Smooth muscle cell (in vitro differentiated cells): ENCODE measurements at regions not wholly inside any gene's neighbourhood (a gene's known extent, or its start where the extent isn't known, plus 50 kb on each side); places are given as distances from the start of the nearest gene placed in this dataset.

Source experiments
- DNase-seq: peaks from one replicate; lab custom pipeline; 2025; ENCODE audit not compliant: unreplicated experiment; lab: John Stamatoyannopoulos, UW
- H2AFZ ChIP-seq: fragments of 200-600 bp; sonication (generic); 2 replicates; pipeline ENCODE4 v1.6.0; 2016; ENCODE audit warnings: antibody characterized with exemption, low read depth, mild to moderate bottlenecking
- H3F3A ChIP-seq: fragments of 200-600 bp; sonication (generic); 2 replicates; pipeline ENCODE4 v1.6.0; 2017; ENCODE audit warnings: antibody characterized with exemption, low read depth
- H3K27ac ChIP-seq: fragments of 200-600 bp; sonication (generic); 2 replicates; pipeline ENCODE4 v1.5.1; 2016; ENCODE audit warnings: low read depth, mild to moderate bottlenecking
- H3K27me3 ChIP-seq: fragments of 200-600 bp; sonication (generic); 2 replicates; pipeline ENCODE4 v1.6.1; 2016; ENCODE audit warnings: low read depth, mild to moderate bottlenecking
- H3K36me3 ChIP-seq: fragments of 200-600 bp; sonication (generic); 2 replicates; pipeline ENCODE4 v1.5.1; 2016; ENCODE audit warnings: low read depth
- H3K4me1 ChIP-seq: fragments of 200-600 bp; sonication (generic); 2 replicates; pipeline ENCODE4 v1.5.1; 2016; ENCODE audit warnings: low read depth
- H3K4me2 ChIP-seq: fragments of 200-600 bp; sonication (generic); 2 replicates; pipeline ENCODE4 v1.6.0; 2016; ENCODE audit warnings: mild to moderate bottlenecking
- H3K4me3 ChIP-seq: fragments of 200-600 bp; sonication (generic); 2 replicates; pipeline ENCODE4 v1.5.1; 2016; ENCODE audit warnings: mild to moderate bottlenecking
- H3K79me2 ChIP-seq: fragments of 200-600 bp; sonication (generic); 2 replicates; pipeline ENCODE4 v1.6.0; 2016; ENCODE audit warnings: low read depth, mild to moderate bottlenecking
- H3K9ac ChIP-seq: fragments of 200-600 bp; sonication (generic); 2 replicates; pipeline ENCODE4 v1.6.0; 2016; ENCODE audit warnings: low read depth
- H3K9me3 ChIP-seq: fragments of 200-600 bp; sonication (generic); replicated peaks from 2 replicates; pipeline ENCODE4 v1.5.1; 2016; ENCODE audit warnings: low read depth
- H4K20me1 ChIP-seq: fragments of 200-600 bp; sonication (generic); 2 replicates; pipeline ENCODE4 v1.6.0; 2016; ENCODE audit warnings: low read depth
- WGBS: methylation state at CpG from one replicate; pipeline ENCODE4 v1.1.7; 2016; ENCODE audit warnings: low lambda C conversion rate; 5-methylcytosine and 5-hydroxymethylcytosine counted together
- TF ChIP-seq, protein P1 (sequence below): fragments of 200-600 bp; sonication (generic); IDR thresholded peaks from 2 replicates; pipeline ENCODE4 v1.5.1; 2017; ENCODE audit warnings: borderline replicate concordance, mild to moderate bottlenecking, antibody characterized with exemption; ENCODE audit not compliant: insufficient read depth, poor library complexity, severe bottlenecking

- no peak for DNase-seq
- Histone ChIP-seq H4K20me1 (no peaks in the 10 kb centered on the region), H3K4me3 (no peak overlapping the region), H3K36me3 (no peaks in the 10 kb centered on the region), H3F3A (no peaks in the 10 kb centered on the region), H3K79me2 (no peaks in the 10 kb centered on the region), H3K9me3 (no peaks in the 10 kb centered on the region), H2AFZ (no peak overlapping the region), H3K27ac (no peak overlapping the region), H3K4me1 (no peaks in the 10 kb centered on the region), H3K27me3 (no peaks in the 10 kb centered on the region), H3K9ac (no peak overlapping the region), H3K4me2 (no peak overlapping the region)
- WGBS, result 85% methylated on average over 4 of the region's 4 CpGs
- TF ChIP-seq, protein P1, sequence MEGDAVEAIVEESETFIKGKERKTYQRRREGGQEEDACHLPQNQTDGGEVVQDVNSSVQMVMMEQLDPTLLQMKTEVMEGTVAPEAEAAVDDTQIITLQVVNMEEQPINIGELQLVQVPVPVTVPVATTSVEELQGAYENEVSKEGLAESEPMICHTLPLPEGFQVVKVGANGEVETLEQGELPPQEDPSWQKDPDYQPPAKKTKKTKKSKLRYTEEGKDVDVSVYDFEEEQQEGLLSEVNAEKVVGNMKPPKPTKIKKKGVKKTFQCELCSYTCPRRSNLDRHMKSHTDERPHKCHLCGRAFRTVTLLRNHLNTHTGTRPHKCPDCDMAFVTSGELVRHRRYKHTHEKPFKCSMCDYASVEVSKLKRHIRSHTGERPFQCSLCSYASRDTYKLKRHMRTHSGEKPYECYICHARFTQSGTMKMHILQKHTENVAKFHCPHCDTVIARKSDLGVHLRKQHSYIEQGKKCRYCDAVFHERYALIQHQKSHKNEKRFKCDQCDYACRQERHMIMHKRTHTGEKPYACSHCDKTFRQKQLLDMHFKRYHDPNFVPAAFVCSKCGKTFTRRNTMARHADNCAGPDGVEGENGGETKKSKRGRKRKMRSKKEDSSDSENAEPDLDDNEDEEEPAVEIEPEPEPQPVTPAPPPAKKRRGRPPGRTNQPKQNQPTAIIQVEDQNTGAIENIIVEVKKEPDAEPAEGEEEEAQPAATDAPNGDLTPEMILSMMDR, result no peak
Observed at GRCh38 chr16:8417145-8417544, 173.2 kb downstream of the TMEM114 start.

DNA sequence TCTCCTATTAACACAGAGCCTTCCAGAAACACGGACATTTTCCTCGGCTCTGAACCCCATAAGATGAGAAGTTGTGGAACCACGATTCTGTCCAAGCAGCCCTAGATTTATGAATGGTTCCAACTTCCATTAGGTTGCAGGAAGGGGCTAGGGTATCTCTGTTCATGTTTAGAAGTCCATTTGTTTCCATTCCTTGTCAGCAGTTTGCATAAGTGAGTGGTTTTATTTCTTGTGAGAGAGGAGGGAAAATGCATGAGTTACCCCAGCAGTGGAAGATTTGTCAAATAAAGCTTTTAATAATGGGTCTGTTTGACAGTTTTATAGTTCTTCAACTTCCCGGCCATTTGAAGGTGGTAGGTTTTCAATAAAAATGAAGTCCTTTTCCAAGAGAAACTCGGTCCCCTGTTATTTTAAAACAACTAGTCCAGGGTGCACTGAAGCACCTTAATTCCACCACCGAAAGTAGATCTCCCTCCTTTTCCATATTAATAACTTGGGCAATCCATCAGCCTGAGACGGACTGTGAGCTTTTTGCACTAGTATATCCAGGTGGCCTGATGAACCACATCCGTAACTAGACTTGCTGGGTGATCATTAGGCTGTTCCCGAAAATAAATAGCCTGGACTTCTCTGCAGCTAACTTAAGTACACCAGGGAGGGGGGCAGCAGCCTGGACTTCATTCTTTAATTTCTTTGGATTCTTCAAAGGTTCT is 181.3 kb downstream of the TMEM114 start:
- no peaks in the 10 kb centered on the region for H4K20me1 ChIP-seq
- H3K9ac ChIP-seq, result no peak overlapping the region
- H3K4me3 ChIP-seq, result no peak overlapping the region
- H3K9me3 ChIP-seq, result no peaks in the 10 kb centered on the region
- TF ChIP-seq, protein P1, result no peak
- no peaks in the 10 kb centered on the region for H3F3A ChIP-seq
- H3K27ac ChIP-seq, result no peak overlapping the region
- H3K79me2 ChIP-seq, result no peaks in the 10 kb centered on the region
- no peak overlapping the region for H3K4me2 ChIP-seq
- H3K4me1 ChIP-seq, result no peaks in the 10 kb centered on the region
- DNase-seq, result no peak
- H2AFZ ChIP-seq, result no peak overlapping the region
- 80% methylated on average over 9 of the region's 9 CpGs for WGBS
- H3K36me3 ChIP-seq, result no peaks in the 10 kb centered on the region
- no peaks in the 10 kb centered on the region for H3K27me3 ChIP-seq

DNA sequence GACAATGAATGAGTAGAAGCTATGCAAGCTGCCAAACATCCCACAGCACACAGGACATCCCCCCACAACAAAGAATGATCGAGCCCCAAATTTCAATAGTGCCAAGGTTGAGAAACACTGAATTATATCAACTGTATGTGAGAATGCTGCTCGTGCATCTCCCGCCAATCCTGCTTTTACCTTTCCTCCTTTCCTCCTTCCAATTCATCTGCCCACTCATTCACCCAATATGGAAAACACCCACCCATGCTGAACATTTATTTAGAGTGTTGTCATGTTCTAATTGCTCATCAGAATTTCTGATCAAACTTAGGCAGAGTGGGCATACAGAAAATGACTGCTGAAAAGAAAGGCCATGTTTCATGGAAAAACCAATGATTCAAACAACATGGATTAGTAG is 183.0 kb downstream of the TMEM114 start:
- Histone ChIP-seq H3K9me3 (no peaks in the 10 kb centered on the region), H3K79me2 (no peaks in the 10 kb centered on the region), H3K27me3 (no peaks in the 10 kb centered on the region), H3F3A (no peaks in the 10 kb centered on the region), H3K9ac (no peak overlapping the region), H3K4me3 (no peak overlapping the region), H3K4me1 (no peaks in the 10 kb centered on the region), H2AFZ (no peak overlapping the region), H3K36me3 (no peaks in the 10 kb centered on the region), H3K27ac (no peak overlapping the region), H4K20me1 (no peaks in the 10 kb centered on the region), H3K4me2 (no peak overlapping the region)
- WGBS, result 81% methylated on average over 3 of the region's 3 CpGs
- TF ChIP-seq, protein P1, result no peak
- no peak for DNase-seq
